ENCODE measurements at regions not wholly inside any gene's neighbourhood (a gene's known extent, or its start where the extent isn't known, plus 50 kb on each side); places are given as distances from the start of the nearest gene placed in this dataset.

GRCh38 chr1:45266151-45266801, 59.9 kb upstream of the ZSWIM5 start (continued):
- TF ChIP-seq ZBTB33 (CRISPR knock-in tag; IDR thresholded peaks at IDR 0.05) = no peak
- TF ChIP-seq CTCF (IDR thresholded peaks at IDR 0.05 in 2 of 3, conservative IDR thresholded peaks at IDR 0.05 in 1 of 3; ENCODE audit: insufficient read depth in 2 of 3, low read depth in 1 of 3, low read length in 3 of 3) = no peak
- TF ChIP-seq SMARCA5 (IDR thresholded peaks at IDR 0.05) = no peak
- TF ChIP-seq ZNF639 (CRISPR knock-in tag; conservative IDR thresholded peaks at IDR 0.05 in 1 of 2, IDR thresholded peaks at IDR 0.05 in 1 of 2) = peak in 1 of 2 experiments; percentile 79; a peak in 2 of 4 replicates
- TF ChIP-seq POLR3A (IDR thresholded peaks at IDR 0.05; ENCODE audit: borderline replicate concordance, extremely low read depth, insufficient read depth, insufficient read length) = no peak
- no peak for TF ChIP-seq MYBL2 (IDR thresholded peaks at IDR 0.05; ENCODE audit: low read depth)
- TF ChIP-seq MYBL2 (CRISPR knock-in tag; IDR thresholded peaks at IDR 0.05; ENCODE audit: borderline replicate concordance) = no peak
- TF ChIP-seq ARNT (IDR thresholded peaks at IDR 0.05) = peak; percentile 69 to 92; a peak in 3 of 4 replicates
- TF ChIP-seq L3MBTL2 (IDR thresholded peaks at IDR 0.05) = peak; percentile 81
- TF ChIP-seq ZNF280B (CRISPR knock-in tag; IDR thresholded peaks at IDR 0.05) = no peak
- TF ChIP-seq ZNF165 (CRISPR knock-in tag; IDR thresholded peaks at IDR 0.05; ENCODE audit: borderline replicate concordance) = 0 out of 2 replicates have a peak, but pooled peaks have one; percentile 11
- no peak for TF ChIP-seq ZNF124 (CRISPR knock-in tag; IDR thresholded peaks at IDR 0.05)
- TF ChIP-seq PTRF (tag; IDR thresholded peaks at IDR 0.05) = no peak; the same call in 1 of the 2 replicates
- TF ChIP-seq GTF2E2 (tag; IDR thresholded peaks at IDR 0.05) = no peak
- TF ChIP-seq ZNF830 (CRISPR knock-in tag; IDR thresholded peaks at IDR 0.05) = no peak
- TF ChIP-seq ZBTB7A (IDR thresholded peaks at IDR 0.05; ENCODE audit: borderline replicate concordance, control insufficient read depth, low read depth, low read length) = no peak
- peak; percentile 98 for TF ChIP-seq MEF2D (tag; conservative IDR thresholded peaks at IDR 0.05; ENCODE audit: low read depth)
- peak; percentile 83 for TF ChIP-seq EP300 (IDR thresholded peaks at IDR 0.05; ENCODE audit: low read length)
- no peak for TF ChIP-seq HNRNPLL (IDR thresholded peaks at IDR 0.05; ENCODE audit: low read depth, low read length, poor library complexity, severe bottlenecking)
- TF ChIP-seq KAT8 (IDR thresholded peaks at IDR 0.05; ENCODE audit: low read depth) = no peak

Measured in K562 (cell line).